Thyroid gland (tissue), 4 donors: ENCODE measurements at regions not wholly inside any gene's neighbourhood (a gene's known extent, or its start where the extent isn't known, plus 50 kb on each side); places are given as distances from the start of the nearest gene placed in this dataset.
A peak's percentile ranks its signal among the peaks of the same experiment; 100 is the strongest.
"Not testable (repeated sequence)": the region's sequence is repeated elsewhere in the genome, so short reads cannot be mapped to it uniquely, and the experiment has no call there.

ENCODE experiments used
- DNase-seq, 2 donors: peaks; one replicate each; pipeline ENCODE4 v3.0.0-alpha.2; 2019
- H3K27ac ChIP-seq, 3 donors: fragments of 200-600 bp; sonication (generic); 1 replicate in 2 of 3; 2 replicates in 1 of 3; pipeline ENCODE4 v1.5.1; 2016 to 2019; ENCODE audit warnings: mild to moderate bottlenecking in 1 of 3, moderate library complexity in 1 of 3
- H3K27me3 ChIP-seq: fragments of 200-600 bp; sonication (generic); one replicate; pipeline ENCODE4 v1.5.1; 2019
- H3K36me3 ChIP-seq, 2 donors: fragments of 200-600 bp; sonication (generic); one replicate each; pipeline ENCODE4 v1.5.1; 2016 to 2019
- H3K4me1 ChIP-seq, 2 donors: fragments of 200-600 bp; sonication (generic); one replicate each; pipeline ENCODE4 v1.5.1; 2017 to 2019
- H3K4me3 ChIP-seq, 3 donors: fragments of 200-600 bp; sonication (generic); replicated peaks in 1 of 3; 1 replicate in 2 of 3; 2 replicates in 1 of 3; pipeline ENCODE4 v1.5.1; 2016; ENCODE audit warnings: mild to moderate bottlenecking in 1 of 3
- H3K9me3 ChIP-seq: fragments of 200-600 bp; sonication (generic); one replicate; pipeline ENCODE4 v1.5.1; 2017
- CTCF ChIP-seq, 6 experiments: fragments of 200-600 bp in 3 of 6; fragments of 450-650 bp in 3 of 6; sonication (generic) in 3 of 6; IDR thresholded peaks; one replicate each; pipeline ENCODE4 v1.5.1; 2016 to 2019; ENCODE audit warnings: antibody characterized with exemption in 6 of 6, mild to moderate bottlenecking in 2 of 6, inconsistent platforms in 1 of 6, moderate library complexity in 1 of 6
- POLR2A ChIP-seq, 2 donors: fragments of 450-650 bp; IDR thresholded peaks; one replicate each; pipeline ENCODE4 v1.6.1; 2017; ENCODE audit warnings: antibody characterized with exemption in 2 of 2, mild to moderate bottlenecking in 2 of 2, moderate library complexity in 1 of 2
- WGBS, 2 donors: methylation state at CpG; one replicate each; pipeline ENCODE4 v1.1.5; 2017; 5-methylcytosine and 5-hydroxymethylcytosine counted together
- intact Hi-C: fragments of 100-400 bp; cut with DNase I; formaldehyde crosslinking; loops from one replicate; pipeline ENCODE4 v1.15.1; 2023

GRCh38 chr5:58315794-58316193, 144.1 kb downstream of the PLK2 start:
- 99 to 100% methylated on average over 1 of the region's 1 CpG for WGBS, 2 donors
- Histone ChIP-seq H3K27ac (no peak overlapping the region), H3K36me3 (no peaks in the 10 kb centered on the region), H3K4me3 (no peak overlapping the region), H3K4me1 (no peaks in the 10 kb centered on the region), H3K9me3 (no peaks in the 10 kb centered on the region), H3K27me3 (no peaks in the 10 kb centered on the region)
- DNase-seq, result no peak
- TF ChIP-seq POLR2A (IDR thresholded peaks at IDR 0.05), result no peak
- TF ChIP-seq CTCF (IDR thresholded peaks at IDR 0.05), result no peak
- intact Hi-C loops, result no loop called here

GRCh38 chr5:58314356-58315210, 145.3 kb downstream of the PLK2 start:
- WGBS, 2 donors, result 91 to 94% methylated on average over 4 of the region's 4 CpGs
- TF ChIP-seq POLR2A (IDR thresholded peaks at IDR 0.05) (no peak), CTCF (IDR thresholded peaks at IDR 0.05) (peak in 1 of 6 experiments; percentile 8)
- DNase-seq, result no peak
- Histone ChIP-seq H3K27me3 (no peaks in the 10 kb centered on the region), H3K27ac (no peak overlapping the region), H3K9me3 (no peaks in the 10 kb centered on the region), H3K36me3 (no peaks in the 10 kb centered on the region), H3K4me1 (no peaks in the 10 kb centered on the region), H3K4me3 (no peak overlapping the region)
- intact Hi-C loops, result no loop called here

GRCh38 chr5:58312299-58312698, 147.6 kb downstream of the PLK2 start:
- DNase-seq, result no peak
- Histone ChIP-seq H3K9me3 (no peaks in the 10 kb centered on the region), H3K27ac (no peak overlapping the region), H3K27me3 (no peaks in the 10 kb centered on the region), H3K4me3 (no peak overlapping the region), H3K4me1 (no peaks in the 10 kb centered on the region), H3K36me3 (no peaks in the 10 kb centered on the region)
- 83 to 88% methylated on average over 5 of the region's 5 CpGs for WGBS, 2 donors
- intact Hi-C loops, result no loop called here
- TF ChIP-seq POLR2A (IDR thresholded peaks at IDR 0.05), result no peak
- TF ChIP-seq CTCF (IDR thresholded peaks at IDR 0.05), result no peak

- intact Hi-C loops, result no loop called here
- H3K4me1 ChIP-seq, result no peaks in the 10 kb centered on the region
- H3K36me3 ChIP-seq, result no peaks in the 10 kb centered on the region
- no peaks in the 10 kb centered on the region for H3K9me3 ChIP-seq
- H3K27me3 ChIP-seq, result no peaks in the 10 kb centered on the region
- no peak overlapping the region for H3K27ac ChIP-seq
- DNase-seq, result no peak
- 87 to 91% methylated on average over 3 of the region's 3 CpGs for WGBS, 2 donors
- TF ChIP-seq CTCF (IDR thresholded peaks at IDR 0.05), result no peak
- TF ChIP-seq POLR2A (IDR thresholded peaks at IDR 0.05), result no peak
- no peak overlapping the region for H3K4me3 ChIP-seq
Observed at GRCh38 chr5:58311526-58311925, 148.4 kb downstream of the PLK2 start.

- H3K9me3 ChIP-seq, DNase-seq, H3K36me3 ChIP-seq, H3K27me3 ChIP-seq, H3K27ac ChIP-seq, intact Hi-C loops, H3K4me1 ChIP-seq, H3K4me3 ChIP-seq: not testable (repeated sequence)
- WGBS, 2 donors, result 93 to 100% methylated on average over 2 of the region's 2 CpGs
Observed at GRCh38 chr5:58308384-58308783, 151.5 kb downstream of the PLK2 start.
